Peyer's patch (tissue), 4 donors: ENCODE measurements at regions not wholly inside any gene's neighbourhood (a gene's known extent, or its start where the extent isn't known, plus 50 kb on each side); places are given as distances from the start of the nearest gene placed in this dataset.

Experiments used
- DNase-seq, 3 donors: peaks; one replicate each; pipeline ENCODE4 v3.0.0-alpha.2; 2017 to 2019
- H3K27ac ChIP-seq, 4 donors: fragments of 200-600 bp; sonication (generic); one replicate each; pipeline ENCODE4 v1.5.1; 2016 to 2019
- H3K27me3 ChIP-seq, 2 donors: fragments of 200-600 bp; sonication (generic); one replicate each; pipeline ENCODE4 v1.5.1; 2019
- H3K36me3 ChIP-seq, 3 donors: fragments of 200-600 bp; sonication (generic); one replicate each; pipeline ENCODE4 v1.5.1; 2016 to 2019
- H3K4me1 ChIP-seq, 4 donors: fragments of 200-600 bp; sonication (generic); one replicate each; pipeline ENCODE4 v1.5.1; 2016 to 2019
- H3K4me3 ChIP-seq, 4 donors: fragments of 200-600 bp; sonication (generic); 1 replicate in 3 of 4; 2 replicates in 1 of 4; pipeline ENCODE4 v1.5.1; 2016 to 2019; ENCODE audit warnings: mild to moderate bottlenecking in 1 of 4
- H3K9me3 ChIP-seq, 4 donors: fragments of 200-600 bp; sonication (generic); one replicate each; pipeline ENCODE4 v1.5.1; 2016 to 2019; ENCODE audit warnings: mild to moderate bottlenecking in 1 of 4
- CTCF ChIP-seq, 6 experiments: fragments of 450-650 bp in 4 of 6; fragments of 200-600 bp in 2 of 6; sonication (generic) in 1 of 6; IDR thresholded peaks; one replicate each; pipeline ENCODE4 v1.5.1; 2017 to 2019; ENCODE audit warnings: antibody characterized with exemption in 6 of 6, mild to moderate bottlenecking in 3 of 6, moderate library complexity in 1 of 6
- POLR2A ChIP-seq, 2 donors: fragments of 450-650 bp; IDR thresholded peaks; one replicate each; pipeline ENCODE4 v1.5.1; 2017; ENCODE audit warnings: antibody characterized with exemption in 2 of 2, mild to moderate bottlenecking in 2 of 2, moderate library complexity in 2 of 2

DNA sequence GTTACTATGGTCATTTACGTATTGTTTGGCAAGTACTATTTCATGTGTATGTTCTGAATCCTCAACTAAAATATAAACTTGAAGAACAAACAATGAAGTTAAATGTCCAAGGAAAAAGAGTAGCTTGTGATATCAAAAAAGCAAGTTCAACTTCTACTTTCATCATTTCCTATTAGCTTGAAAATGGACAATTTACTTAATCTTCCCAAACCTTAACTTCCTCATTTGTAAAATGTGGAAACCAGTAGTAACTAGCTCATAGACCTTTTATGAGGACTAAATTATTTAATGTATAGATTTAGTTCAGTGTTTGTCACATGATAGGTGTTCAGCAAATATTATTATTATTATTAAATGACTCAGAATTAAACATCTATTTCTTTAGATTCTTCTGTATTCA, 276.8 kb upstream of the TET2 start:
- no peak for DNase-seq
- Histone ChIP-seq H3K27me3 (no peaks in the 10 kb centered on the region), H3K4me1 (no peaks in the 10 kb centered on the region), H3K9me3 (no peaks in the 10 kb centered on the region), H3K4me3 (no peak overlapping the region), H3K27ac (no peak overlapping the region), H3K36me3 (no peaks in the 10 kb centered on the region)
- TF ChIP-seq CTCF (IDR thresholded peaks at IDR 0.05) (no peak), POLR2A (IDR thresholded peaks at IDR 0.05) (no peak)

- no peak for DNase-seq
- no peak for TF ChIP-seq CTCF (IDR thresholded peaks at IDR 0.05)
- no peak for TF ChIP-seq POLR2A (IDR thresholded peaks at IDR 0.05)
- Histone ChIP-seq H3K9me3 (no peaks in the 10 kb centered on the region), H3K27ac (no peak overlapping the region), H3K27me3 (no peaks in the 10 kb centered on the region), H3K4me3 (no peak overlapping the region), H3K36me3 (no peaks in the 10 kb centered on the region), H3K4me1 (no peaks in the 10 kb centered on the region)
Observed at GRCh38 chr4:104870495-104871233, 276.0 kb upstream of the TET2 start.

- TF ChIP-seq CTCF (IDR thresholded peaks at IDR 0.05) (no peak), POLR2A (IDR thresholded peaks at IDR 0.05) (no peak)
- Histone ChIP-seq H3K9me3 (no peaks in the 10 kb centered on the region), H3K36me3 (no peaks in the 10 kb centered on the region), H3K27me3 (no peaks in the 10 kb centered on the region), H3K27ac (no peak overlapping the region), H3K4me3 (no peak overlapping the region), H3K4me1 (no peaks in the 10 kb centered on the region)
- DNase-seq: no peak
Observed at GRCh38 chr4:104878936-104879335, 267.7 kb upstream of the TET2 start.

DNA sequence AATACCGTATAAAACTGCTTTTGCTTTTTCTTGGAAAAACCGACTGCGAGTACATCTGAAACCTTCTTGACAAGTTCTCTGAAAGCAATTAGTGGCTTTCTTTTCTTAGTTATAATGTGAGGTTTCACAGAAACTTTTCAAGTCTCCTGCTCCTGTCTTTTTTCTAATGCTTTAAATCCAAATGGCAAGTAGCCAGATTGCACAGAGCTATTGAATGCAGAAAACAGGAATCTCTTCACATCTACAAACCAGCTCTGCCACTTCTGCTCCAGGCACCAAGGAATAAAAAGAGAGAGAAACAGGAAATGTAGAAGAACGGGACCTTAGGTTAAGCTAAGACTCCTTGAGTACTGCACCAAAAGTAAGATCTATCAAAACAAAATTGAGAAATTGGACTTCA, 267.3 kb upstream of the TET2 start:
- no peak overlapping the region for H3K27ac ChIP-seq
- no peaks in the 10 kb centered on the region for H3K4me1 ChIP-seq
- DNase-seq: no peak
- H3K4me3 ChIP-seq: no peak overlapping the region
- TF ChIP-seq POLR2A (IDR thresholded peaks at IDR 0.05): no peak
- no peak for TF ChIP-seq CTCF (IDR thresholded peaks at IDR 0.05)
- H3K36me3 ChIP-seq: no peaks in the 10 kb centered on the region
- H3K9me3 ChIP-seq: no peaks in the 10 kb centered on the region
- H3K27me3 ChIP-seq: no peaks in the 10 kb centered on the region

DNA sequence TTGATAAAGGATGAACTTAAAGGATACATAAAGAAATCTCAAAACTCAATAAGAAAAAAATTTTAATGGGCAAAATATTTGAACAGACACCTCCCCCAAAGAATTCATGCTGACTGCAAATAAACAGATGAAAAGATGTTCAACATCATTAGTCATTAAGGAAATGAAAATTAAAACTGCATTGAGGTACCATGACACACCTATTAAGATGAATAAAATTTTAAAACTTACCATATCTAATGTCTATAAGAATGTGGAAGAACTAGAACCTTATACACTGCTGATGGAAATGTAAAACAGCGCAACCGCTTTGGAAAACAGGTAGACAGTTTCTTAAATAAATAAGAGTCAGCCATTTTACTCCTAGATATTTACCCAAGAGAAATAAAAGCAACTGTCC, 266.8 kb upstream of the TET2 start:
- Histone ChIP-seq H3K27me3 (no peaks in the 10 kb centered on the region), H3K4me1 (no peaks in the 10 kb centered on the region), H3K27ac (no peak overlapping the region), H3K36me3 (no peaks in the 10 kb centered on the region), H3K4me3 (no peak overlapping the region), H3K9me3 (no peaks in the 10 kb centered on the region)
- no peak for DNase-seq
- no peak for TF ChIP-seq CTCF (IDR thresholded peaks at IDR 0.05)
- TF ChIP-seq POLR2A (IDR thresholded peaks at IDR 0.05): no peak
